HG02840 (cell line): ENCODE measurements at regions not wholly inside any gene's neighbourhood (a gene's known extent, or its start where the extent isn't known, plus 50 kb on each side); places are given as distances from the start of the nearest gene placed in this dataset.

Experiments
- ATAC-seq: cut with Tn5 transposase; IDR thresholded peaks from one replicate; pipeline ENCODE4 v1.9.1; 2021; ENCODE audit warnings: mild to moderate bottlenecking, moderate library complexity, moderate number of reproducible peaks; ENCODE audit not compliant: unreplicated experiment, low FRiP score

DNA sequence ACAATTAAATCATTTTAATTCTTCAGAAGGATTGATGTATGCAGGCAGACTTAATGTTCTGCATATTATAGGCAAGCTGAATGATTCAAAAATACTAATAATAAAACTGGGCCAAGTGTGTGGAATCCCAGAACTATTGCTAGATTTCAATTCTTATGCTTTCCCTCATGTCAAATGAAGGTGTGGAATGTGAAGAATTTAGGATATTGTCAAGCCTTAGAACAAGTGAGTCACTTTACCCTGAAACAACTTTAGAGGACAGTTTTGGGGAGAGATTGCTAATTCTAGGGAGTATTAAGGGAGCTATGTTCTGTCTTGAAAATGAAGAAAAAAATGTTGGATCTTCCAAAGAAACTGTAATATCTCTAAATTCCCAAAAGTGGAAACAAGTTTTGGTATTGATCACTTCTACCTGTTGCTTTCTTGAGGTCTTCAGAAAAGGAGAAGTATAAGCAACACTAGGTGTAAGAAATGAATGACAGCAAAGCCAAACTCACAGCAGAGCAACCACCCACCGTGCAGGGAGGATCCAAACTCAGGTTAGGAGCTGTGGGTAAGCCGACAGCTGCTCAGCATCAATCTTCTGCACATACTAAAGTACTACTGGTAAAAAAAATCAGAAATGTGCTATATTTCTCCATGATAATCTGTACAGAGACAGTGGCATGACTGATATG, 818.1 kb downstream of the SLC4A3 start:
- no peak for ATAC-seq

- ATAC-seq: no peak
Observed at GRCh38 chr2:220446106-220446712, 818.8 kb downstream of the SLC4A3 start.

DNA sequence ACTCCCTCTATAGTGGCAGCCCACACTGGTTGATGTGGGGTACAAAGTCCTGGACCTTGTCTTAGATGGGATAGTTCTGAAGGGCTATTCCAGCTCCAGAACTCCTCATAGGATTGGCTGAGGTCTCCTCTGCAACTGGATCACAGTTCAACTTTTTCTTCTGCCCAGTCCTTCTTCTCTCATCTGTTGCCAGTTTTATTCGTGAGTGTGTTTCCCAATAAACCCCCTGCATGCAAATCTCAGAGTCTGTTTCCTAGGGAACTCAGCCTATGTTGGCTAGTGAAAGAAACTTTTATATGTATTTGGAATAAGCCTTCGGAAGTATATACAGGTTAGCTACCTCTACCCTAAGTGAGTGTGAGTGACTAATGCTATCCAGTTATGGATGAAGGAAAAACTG, 823.4 kb downstream of the SLC4A3 start:
- no peak for ATAC-seq

GRCh38 chr2:220451438-220451837, 824.0 kb downstream of the SLC4A3 start:
- no peak for ATAC-seq

DNA sequence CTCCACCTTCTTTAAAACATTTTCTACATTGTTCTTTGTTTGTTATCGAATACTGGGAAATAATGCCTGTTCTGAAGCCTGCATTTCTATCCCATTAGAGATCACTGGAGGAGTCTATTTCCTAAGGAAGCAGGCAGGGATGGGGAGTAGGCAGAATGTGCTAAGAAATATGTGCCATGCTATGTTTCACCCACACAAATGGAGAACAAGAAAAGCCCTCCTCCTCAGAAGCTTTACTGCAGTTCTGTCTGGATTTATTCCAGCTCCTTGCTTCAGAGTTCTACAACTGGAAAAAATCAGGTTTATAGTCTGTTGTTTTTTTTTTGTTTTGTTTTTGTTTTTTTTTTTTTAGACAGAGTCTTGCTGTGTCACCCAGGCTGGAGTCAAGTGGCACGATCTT, 825.1 kb downstream of the SLC4A3 start:
- no peak for ATAC-seq

GRCh38 chr2:220455351-220455990, 828.0 kb downstream of the SLC4A3 start:
- ATAC-seq: no peak

- no peak for ATAC-seq
Observed at GRCh38 chr2:220458051-220458450, 830.6 kb downstream of the SLC4A3 start.

- ATAC-seq: no peak
Observed at GRCh38 chr2:220460257-220460985, 833.0 kb downstream of the SLC4A3 start.

GRCh38 chr2:220463876-220464275, 836.4 kb downstream of the SLC4A3 start:
- no peak for ATAC-seq

DNA sequence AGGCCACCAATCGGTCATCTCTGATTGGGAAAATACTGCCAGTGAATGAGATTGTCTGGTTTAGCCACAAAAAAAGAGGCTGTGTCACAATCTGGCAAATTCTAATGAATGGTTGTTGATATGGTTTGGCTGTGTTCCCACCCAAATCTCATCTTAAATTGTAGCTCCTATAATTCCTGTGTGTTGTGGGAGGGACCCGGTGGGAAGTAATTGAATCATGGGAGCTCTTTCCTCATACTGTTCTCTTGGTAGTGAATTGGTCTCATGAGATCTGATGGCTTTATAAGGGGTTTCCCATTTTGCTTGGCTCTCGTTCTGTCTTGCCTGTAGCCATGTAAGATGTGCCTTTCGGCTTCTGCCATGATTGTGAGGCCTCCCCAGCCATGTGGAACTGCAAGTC, 838.3 kb downstream of the SLC4A3 start:
- no peak for ATAC-seq

DNA sequence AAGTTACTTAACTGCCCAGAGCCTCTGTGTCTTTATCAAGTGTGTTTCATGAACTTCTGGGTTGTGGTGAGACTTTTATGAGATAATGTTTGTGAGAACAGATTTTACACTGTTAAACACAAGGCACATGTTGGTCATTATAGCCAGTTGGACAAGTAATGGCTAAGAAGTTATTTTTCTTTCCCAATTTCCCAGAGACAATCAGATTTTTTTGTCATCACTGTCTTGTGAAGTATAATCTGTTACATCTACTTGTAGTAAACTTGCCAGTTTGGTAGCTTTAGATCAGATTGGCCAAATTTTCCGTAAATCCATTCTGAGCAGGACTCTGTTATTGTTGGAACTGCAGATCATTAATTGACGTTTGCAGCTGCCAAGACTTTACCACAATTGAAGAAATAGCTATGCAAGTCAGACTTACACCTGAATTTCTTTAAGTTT, 838.8 kb downstream of the SLC4A3 start:
- no peak for ATAC-seq

GRCh38 chr2:220469201-220469600, 841.8 kb downstream of the SLC4A3 start:
- no peak for ATAC-seq

DNA sequence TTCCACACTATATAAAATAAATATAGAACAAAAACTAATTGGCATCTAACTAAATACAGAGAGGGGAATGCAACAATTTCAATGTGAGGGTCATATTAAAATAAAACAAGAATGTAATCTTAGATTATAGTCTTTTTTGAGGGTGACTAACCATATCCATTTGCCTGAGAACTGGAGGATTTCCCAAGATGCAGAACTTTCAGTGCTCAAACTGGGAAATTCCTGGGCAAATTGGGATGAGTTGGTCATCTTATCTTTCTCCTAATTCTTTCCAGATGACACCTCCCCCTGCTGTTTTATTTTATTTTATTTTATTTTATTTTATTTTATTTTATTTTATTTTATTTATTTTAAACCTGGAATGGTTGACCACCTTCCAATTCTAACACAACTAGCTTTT, 846.2 kb downstream of the SLC4A3 start:
- ATAC-seq: no peak

- ATAC-seq: no peak
Observed at GRCh38 chr2:220476877-220477276, 849.4 kb downstream of the SLC4A3 start.

GRCh38 chr2:220478305-220479058, 851.1 kb downstream of the SLC4A3 start:
- ATAC-seq: no peak

DNA sequence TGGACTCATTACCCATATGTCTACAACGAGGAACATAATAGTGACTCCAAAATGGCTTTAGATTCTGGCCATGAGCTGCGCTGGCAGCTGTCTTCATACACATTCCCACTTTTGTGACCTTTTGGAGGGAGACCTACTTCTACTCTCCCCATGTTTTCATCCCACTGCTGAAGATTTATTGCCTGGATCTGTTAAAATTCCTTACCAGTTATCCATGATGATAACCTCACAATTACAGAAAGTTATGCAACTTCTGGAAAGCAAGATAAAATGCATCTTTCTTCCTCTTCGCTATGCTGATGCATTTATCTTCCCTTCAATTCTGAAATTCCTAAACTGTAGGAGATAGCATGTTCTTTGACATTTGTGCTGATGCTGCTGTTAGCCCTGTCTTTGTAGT, 855.3 kb downstream of the SLC4A3 start:
- no peak for ATAC-seq

DNA sequence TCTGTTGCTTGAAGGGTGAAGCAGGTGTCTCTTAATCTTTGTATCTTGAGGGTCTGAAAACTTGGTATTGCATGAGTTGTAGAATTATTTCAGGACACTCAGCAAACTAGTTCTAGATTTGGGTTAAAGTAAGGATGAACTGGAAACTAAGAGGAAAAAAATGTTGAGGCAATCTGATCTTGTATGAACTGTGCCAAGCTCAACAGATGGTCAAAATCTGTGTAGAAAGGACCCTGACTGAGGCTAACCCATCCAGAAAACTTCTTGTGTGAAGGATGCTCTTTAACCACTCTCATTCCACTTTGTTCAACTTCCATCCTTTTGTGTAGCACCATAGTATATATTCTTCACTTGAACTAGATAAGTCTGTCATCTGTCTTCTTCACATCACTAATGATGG, 861.7 kb downstream of the SLC4A3 start:
- no peak for ATAC-seq

- no peak for ATAC-seq
Observed at GRCh38 chr2:220491670-220492069, 864.2 kb downstream of the SLC4A3 start.

- ATAC-seq: no peak
Observed at GRCh38 chr2:220493871-220494525, 866.6 kb downstream of the SLC4A3 start.

- no peak for ATAC-seq
Observed at GRCh38 chr2:220496513-220496912, 869.1 kb downstream of the SLC4A3 start.
